ENCODE measurements at regions not wholly inside any gene's neighbourhood (a gene's known extent, or its start where the extent isn't known, plus 50 kb on each side); places are given as distances from the start of the nearest gene placed in this dataset.

- no peak for TF ChIP-seq CTCF (IDR thresholded peaks at IDR 0.05)
- ATAC-seq (ENCODE audit: low FRiP score) (no peak), DNase-seq (ENCODE audit: low spot score) (no peak)
Observed at GRCh38 chr21:22096314-22096713, 1098.1 kb downstream of the NCAM2 start.

- DNase-seq (ENCODE audit: low spot score) (no peak), ATAC-seq (ENCODE audit: low FRiP score) (no peak)
- no peak for TF ChIP-seq CTCF (IDR thresholded peaks at IDR 0.05)
Observed at GRCh38 chr21:22106720-22107410, 1108.7 kb downstream of the NCAM2 start.

- ATAC-seq (ENCODE audit: low FRiP score), result no peak
- no peak for TF ChIP-seq CTCF (IDR thresholded peaks at IDR 0.05)
- no peak for DNase-seq (ENCODE audit: low spot score)
Observed at GRCh38 chr21:22115746-22116145, 1117.5 kb downstream of the NCAM2 start.

GRCh38 chr21:22120616-22121266 is 1122.5 kb downstream of the NCAM2 start:
- no peak for TF ChIP-seq CTCF (IDR thresholded peaks at IDR 0.05)
- ATAC-seq (ENCODE audit: low FRiP score) (no peak), DNase-seq (ENCODE audit: low spot score) (no peak)

- ATAC-seq (ENCODE audit: low FRiP score) (no peak), DNase-seq (ENCODE audit: low spot score) (no peak)
- no peak for TF ChIP-seq CTCF (IDR thresholded peaks at IDR 0.05)
Observed at GRCh38 chr21:22125581-22125980, 1127.4 kb downstream of the NCAM2 start.

- TF ChIP-seq CTCF (IDR thresholded peaks at IDR 0.05), result no peak
- no peak for ATAC-seq (ENCODE audit: low FRiP score)
- DNase-seq (ENCODE audit: low spot score), result no peak
Observed at GRCh38 chr21:22128671-22129070, 1130.5 kb downstream of the NCAM2 start.
